Calu3 (cell line): ENCODE measurements at regions not wholly inside any gene's neighbourhood (a gene's known extent, or its start where the extent isn't known, plus 50 kb on each side); places are given as distances from the start of the nearest gene placed in this dataset.
"Not testable (repeated sequence)": the region's sequence is repeated elsewhere in the genome, so short reads cannot be mapped to it uniquely, and the experiment has no call there.

Experiments
- BruUV-seq: library from RNA; stranded (reverse); fragments of 400-500 nt; replicated peaks from 2 replicates; lab custom pipeline; 2021; lab: Mats Ljungman, UMichigan
- CTCF ChIA-PET: fragments of 300-600 bp; sonication (Branson Sonifier 250); formaldehyde crosslinking; loops from one replicate; lab custom pipeline; 2022; ENCODE audit warnings: antibody characterized with exemption; lab: Charles Lee
- DNase-seq: peaks from one replicate; pipeline ENCODE4 v3.0.0; 2022
- H3K27ac Mint-ChIP-seq: one replicate; pipeline ENCODE4 v1.8.0; 2022; ENCODE audit warnings: mixed read lengths; ENCODE audit not compliant: unreplicated experiment
- H3K27me3 Mint-ChIP-seq: one replicate; pipeline ENCODE4 v1.8.0; 2022; ENCODE audit warnings: mixed read lengths; ENCODE audit not compliant: unreplicated experiment
- H3K36me3 Mint-ChIP-seq: one replicate; pipeline ENCODE4 v1.8.0; 2022; ENCODE audit warnings: mild to moderate bottlenecking, moderate library complexity, mixed read lengths; ENCODE audit not compliant: insufficient read depth, unreplicated experiment
- H3K4me1 Mint-ChIP-seq: one replicate; pipeline ENCODE4 v1.8.0; 2022; ENCODE audit warnings: mild to moderate bottlenecking, low read depth, mixed read lengths; ENCODE audit not compliant: unreplicated experiment
- H3K4me3 Mint-ChIP-seq: one replicate; pipeline ENCODE4 v1.8.0; 2022; ENCODE audit warnings: mild to moderate bottlenecking, low read depth, moderate library complexity, mixed read lengths; ENCODE audit not compliant: unreplicated experiment
- H3K9me3 Mint-ChIP-seq: one replicate; pipeline ENCODE4 v1.8.0; 2022; ENCODE audit warnings: low read depth, mixed read lengths; ENCODE audit not compliant: unreplicated experiment
- CTCF ChIP-seq: fragments of 200-600 bp; IDR thresholded peaks from one replicate; pipeline ENCODE4 v1.8.0; 2022; ENCODE audit warnings: antibody characterized with exemption; ENCODE audit not compliant: unreplicated experiment
- intact Hi-C: fragments of 100-400 bp; cut with micrococcal nuclease; formaldehyde crosslinking; loops from one replicate; pipeline ENCODE4 v1.10.0; 2022; ENCODE audit not compliant: unreplicated experiment

GRCh38 chrX:7996414-7996813 lies 69.2 kb upstream of the PNPLA4 start:
- DNase-seq, result peak; percentile 10
- Mint-ChIP-seq H3K9me3 (peaks cover 2% of the 10 kb centered on the region), H3K27ac (no peak overlapping the region), H3K4me3 (no peak overlapping the region), H3K36me3 (no peaks in the 10 kb centered on the region), H3K4me1 (no peaks in the 10 kb centered on the region), H3K27me3 (no peaks in the 10 kb centered on the region)
- CTCF ChIA-PET, result no interaction called here
- no TSS peak for BruUV-seq
- intact Hi-C loops, result loop anchor here (1.0 kb wide), 2 partner anchors 742 to 819 kb away; no protein-coding TSS in a partner anchor
- TF ChIP-seq CTCF, result no peak

GRCh38 chrX:7993873-7994272 lies 66.7 kb upstream of the PNPLA4 start:
- H3K9me3 Mint-ChIP-seq, result no peaks in the 10 kb centered on the region
- H3K27me3 Mint-ChIP-seq, result no peaks in the 10 kb centered on the region
- no peak for TF ChIP-seq CTCF
- CTCF ChIA-PET, result no interaction called here
- H3K4me1 Mint-ChIP-seq, result no peaks in the 10 kb centered on the region
- DNase-seq, result no peak
- no peak overlapping the region for H3K4me3 Mint-ChIP-seq
- no peaks in the 10 kb centered on the region for H3K36me3 Mint-ChIP-seq
- H3K27ac Mint-ChIP-seq, result no peak overlapping the region
- intact Hi-C loops, result no loop called here
- BruUV-seq, result no TSS peak

DNA sequence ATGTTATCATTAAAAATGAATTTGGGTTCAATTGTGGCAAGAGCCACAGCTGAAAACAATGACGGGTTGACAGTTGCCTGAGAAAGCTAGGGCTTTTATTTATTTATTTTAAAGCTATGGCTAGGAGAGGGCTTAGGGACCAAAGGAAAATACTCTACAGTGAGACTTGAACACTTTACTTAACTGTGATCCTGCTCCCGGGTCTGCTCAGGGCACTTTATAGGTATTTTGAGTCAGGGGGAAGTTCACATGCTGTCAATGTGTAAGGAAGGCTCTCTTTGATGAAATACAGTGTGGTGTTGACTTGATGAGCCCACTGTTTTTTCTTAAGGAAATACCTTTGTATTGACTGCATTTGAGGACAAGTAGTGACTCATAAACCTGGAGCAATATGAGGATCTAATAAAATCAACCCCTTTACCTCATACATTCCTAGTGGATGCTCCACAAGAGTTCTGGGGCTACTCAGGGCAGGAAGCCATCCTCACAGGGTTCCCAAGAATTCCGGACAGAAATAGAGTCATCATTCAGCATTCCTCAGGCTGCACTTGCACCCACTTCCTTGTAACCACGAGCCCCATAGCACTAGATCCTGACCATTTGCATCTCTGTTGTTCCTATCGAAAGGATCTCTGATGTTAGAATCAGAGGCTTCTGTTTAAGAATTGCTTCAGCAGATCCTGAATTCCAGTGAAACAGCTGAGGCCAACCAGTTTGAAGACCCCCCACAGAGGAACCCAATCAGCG lies 61.0 kb upstream of the PNPLA4 start:
- H3K4me3 Mint-ChIP-seq, BruUV-seq, DNase-seq, H3K36me3 Mint-ChIP-seq, H3K4me1 Mint-ChIP-seq, CTCF ChIA-PET, H3K27ac Mint-ChIP-seq, intact Hi-C loops, H3K27me3 Mint-ChIP-seq, H3K9me3 Mint-ChIP-seq: not testable (repeated sequence)

DNA sequence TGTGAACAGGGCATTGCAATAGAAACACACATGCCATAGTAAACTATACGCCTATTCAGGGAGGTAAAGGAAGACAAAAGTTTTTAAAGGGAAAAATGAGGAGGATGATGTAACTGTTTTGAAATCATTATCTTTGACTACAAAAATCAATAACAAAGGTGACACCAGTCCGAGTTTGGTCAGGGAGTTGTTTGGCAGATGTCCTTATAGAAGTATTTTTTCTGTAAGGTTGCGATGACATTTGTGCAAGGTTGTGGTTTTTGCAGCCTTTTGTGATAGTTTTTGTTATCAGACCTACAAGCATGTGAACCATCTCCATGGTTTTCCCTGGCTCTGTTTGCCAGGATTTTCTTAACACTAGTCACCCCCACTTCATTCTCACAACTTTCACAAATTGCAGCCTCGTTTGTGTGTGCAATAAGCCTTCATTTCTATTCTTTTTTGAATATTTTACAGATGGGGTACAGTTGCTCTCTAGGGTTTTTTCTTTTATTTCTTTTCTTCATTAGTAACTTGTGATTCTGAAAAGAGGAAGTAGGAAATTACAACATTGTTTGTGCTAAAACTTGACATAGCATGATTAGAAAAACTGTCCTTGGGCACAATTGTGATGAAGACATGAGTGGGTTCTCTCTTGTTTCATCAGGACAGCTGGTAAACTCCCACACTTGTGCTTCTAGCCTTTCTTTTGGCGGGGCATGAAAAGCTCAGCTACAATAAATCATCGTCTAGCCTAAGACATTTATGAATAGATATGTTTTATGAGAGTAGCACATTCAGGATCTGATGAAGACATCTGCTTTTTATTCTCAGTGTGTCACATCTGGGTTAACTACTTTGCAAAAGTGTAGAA lies 60.2 kb upstream of the PNPLA4 start:
- CTCF ChIA-PET, result no interaction called here
- no peaks in the 10 kb centered on the region for H3K27me3 Mint-ChIP-seq
- TF ChIP-seq CTCF, result no peak
- no peaks in the 10 kb centered on the region for H3K36me3 Mint-ChIP-seq
- intact Hi-C loops, result no loop called here
- DNase-seq, result no peak
- H3K9me3 Mint-ChIP-seq, result no peaks in the 10 kb centered on the region
- no peak overlapping the region for H3K4me3 Mint-ChIP-seq
- no peaks in the 10 kb centered on the region for H3K4me1 Mint-ChIP-seq
- no peak overlapping the region for H3K27ac Mint-ChIP-seq
- BruUV-seq, result no TSS peak

GRCh38 chrX:7986738-7987137 lies 59.5 kb upstream of the PNPLA4 start:
- H3K27ac Mint-ChIP-seq, H3K4me3 Mint-ChIP-seq, H3K9me3 Mint-ChIP-seq, CTCF ChIA-PET, H3K4me1 Mint-ChIP-seq, H3K36me3 Mint-ChIP-seq, DNase-seq, H3K27me3 Mint-ChIP-seq, intact Hi-C loops, BruUV-seq: not testable (repeated sequence)
